Endothelial cell of umbilical vein (primary cell): ENCODE measurements at regions not wholly inside any gene's neighbourhood (a gene's known extent, or its start where the extent isn't known, plus 50 kb on each side); places are given as distances from the start of the nearest gene placed in this dataset.

Experiments
- BruUV-seq: library from RNA; stranded (reverse); fragments of 400-500 nt; replicated peaks from 2 replicates; lab custom pipeline; 2021; lab: Mats Ljungman, UMichigan
- CTCF ChIA-PET: fragments of 300-600, 350-600 bp; sonication (Branson Sonifier 250); formaldehyde crosslinking; loops from one replicate; lab custom pipeline; 2021; ENCODE audit warnings: antibody characterized with exemption, inconsistent platforms; lab: Charles Lee
- POLR2A ChIA-PET: fragments of 300-600, 350-600 bp; sonication (Branson Sonifier 250); formaldehyde crosslinking; loops from one replicate; lab custom pipeline; 2021; ENCODE audit warnings: antibody characterized with exemption, inconsistent platforms; lab: Charles Lee
- DNase-seq: peaks from one replicate; pipeline ENCODE4 v3.0.0-alpha.2; 2011; ENCODE audit warnings: low read depth, low spot score
- FAIRE-seq: peaks from 2 replicates; lab custom pipeline; 2011; peaks lifted over from hg19 to GRCh38; lab: Jason Lieb, UNC
- H2AFZ ChIP-seq: 2 replicates; pipeline ENCODE4 v1.6.0; 2012; ENCODE audit warnings: low read depth, low read length, control low read depth, inconsistent platforms
- H3K27ac ChIP-seq: 2 replicates; pipeline ENCODE4 v1.5.1; 2011; ENCODE audit warnings: low read depth, mild to moderate bottlenecking, control low read depth, low read length, moderate library complexity; ENCODE audit not compliant: insufficient read depth
- H3K27me3 ChIP-seq, 2 experiments: 2 replicates each; pipeline versions ENCODE4 v1.6.0 to v1.6.1; 2011; ENCODE audit warnings: low read length in 2 of 2, mixed read lengths in 1 of 2; ENCODE audit not compliant: control insufficient read depth in 2 of 2, insufficient read depth in 2 of 2
- H3K36me3 ChIP-seq, 2 experiments: 2 replicates in 1 of 2; 3 replicates in 1 of 2; pipeline ENCODE4 v1.5.1; 2011; ENCODE audit warnings: low read length in 2 of 2, mild to moderate bottlenecking in 1 of 2, moderate library complexity in 1 of 2; ENCODE audit not compliant: control insufficient read depth in 2 of 2, insufficient read depth in 2 of 2; ENCODE audit errors: extremely low read depth in 1 of 2
- H3K4me1 ChIP-seq: 3 replicates; pipeline ENCODE4 v1.5.1; 2011; ENCODE audit warnings: mild to moderate bottlenecking, low read length; ENCODE audit not compliant: control insufficient read depth, insufficient read depth; ENCODE audit errors: extremely low read depth
- H3K4me2 ChIP-seq: 2 replicates; pipeline ENCODE4 v1.6.1; 2011; ENCODE audit warnings: low read length, control low read depth, mixed read lengths; ENCODE audit not compliant: insufficient read depth
- H3K4me3 ChIP-seq, 3 experiments: fragments of 200-600 bp in 1 of 3; sonication (generic), shearing (Covaris generic) in 1 of 3; replicated peaks in 1 of 3; 2 replicates each; pipeline ENCODE4 v1.5.1; 2011 to 2016; ENCODE audit warnings: control low read depth in 3 of 3, low read length in 3 of 3, mild to moderate bottlenecking in 2 of 3, inconsistent platforms in 1 of 3, low read depth in 1 of 3, moderate library complexity in 1 of 3; ENCODE audit not compliant: insufficient read depth in 1 of 3
- H3K79me2 ChIP-seq: 2 replicates; pipeline ENCODE4 v1.6.0; 2012; ENCODE audit warnings: low read length, inconsistent platforms; ENCODE audit not compliant: control insufficient read depth, insufficient read depth
- H3K9ac ChIP-seq: replicated peaks from 2 replicates; pipeline ENCODE3; 2011; ENCODE audit warnings: low read length, control low read depth; ENCODE audit not compliant: insufficient read depth; ENCODE audit errors: extremely low read depth
- H3K9me1 ChIP-seq: replicated peaks from 3 replicates; pipeline ENCODE4 v1.6.0; 2011; ENCODE audit warnings: mild to moderate bottlenecking, low read length; ENCODE audit not compliant: control insufficient read depth, insufficient read depth; ENCODE audit errors: extremely low read depth
- H3K9me3 ChIP-seq: replicated peaks from 2 replicates; pipeline ENCODE4 v1.5.1; 2012; ENCODE audit warnings: low read length, inconsistent platforms; ENCODE audit not compliant: control insufficient read depth, insufficient read depth
- H4K20me1 ChIP-seq: replicated peaks from 2 replicates; pipeline ENCODE3; 2011; ENCODE audit warnings: mild to moderate bottlenecking, low read length; ENCODE audit not compliant: control insufficient read depth, insufficient read depth; ENCODE audit errors: extremely low read depth
- CTCF ChIP-seq, 2 donors: IDR thresholded peaks; 1 replicate in 1 of 2; 2 replicates in 1 of 2; pipeline ENCODE4 v1.5.1; 2011; ENCODE audit warnings: low read length in 2 of 2, mild to moderate bottlenecking in 2 of 2, moderate library complexity in 2 of 2, control low read depth in 1 of 2, inconsistent platforms in 1 of 2, low read depth in 1 of 2; ENCODE audit not compliant: insufficient read depth in 1 of 2; ENCODE audit errors: extremely low read depth in 1 of 2
- EZH2 ChIP-seq: IDR thresholded peaks from 2 replicates; pipeline ENCODE4 v1.6.1; 2012; ENCODE audit warnings: borderline replicate concordance, low read depth, mild to moderate bottlenecking, moderate library complexity, low read length, inconsistent platforms; ENCODE audit not compliant: severe bottlenecking
- FOS ChIP-seq: IDR thresholded peaks from 2 replicates; pipeline ENCODE4 v1.6.1; 2011; ENCODE audit warnings: mild to moderate bottlenecking, low read length, moderate library complexity, borderline replicate concordance; ENCODE audit not compliant: insufficient read depth
- GATA2 ChIP-seq: IDR thresholded peaks from 2 replicates; pipeline ENCODE4 v1.7.0; 2011; ENCODE audit warnings: low read depth, mild to moderate bottlenecking, moderate library complexity, mixed read lengths, low read length; ENCODE audit not compliant: insufficient read length, insufficient read depth
- JUN ChIP-seq: IDR thresholded peaks from 2 replicates; pipeline ENCODE4 v1.6.1; 2011; ENCODE audit warnings: borderline replicate concordance, low read depth; ENCODE audit not compliant: insufficient read length, insufficient read depth
- MYC ChIP-seq: IDR thresholded peaks from one replicate; pipeline ENCODE4 v1.6.1; 2011; ENCODE audit warnings: mild to moderate bottlenecking, low read depth, low read length
- POLR2A ChIP-seq: IDR thresholded peaks from 2 replicates; pipeline ENCODE4 v1.6.1; 2012; ENCODE audit warnings: low read depth, mild to moderate bottlenecking, control low read depth, low read length
- POLR2AphosphoS5 ChIP-seq: IDR thresholded peaks from 2 replicates; pipeline ENCODE4 v1.6.1; 2012; ENCODE audit warnings: low read depth, mild to moderate bottlenecking, control low read depth, low read length, moderate library complexity; ENCODE audit not compliant: insufficient read depth
- dilution Hi-C: fragments of 300-500 bp; cut with MboI; formaldehyde crosslinking; loops from one replicate; pipeline ENCODE4 v1.15.0; 2019; ENCODE audit warnings: low sequenced_read_pairs; ENCODE audit not compliant: extremely low pct_ligation_motif_present
- intact Hi-C: fragments of 100-400 bp; cut with micrococcal nuclease; formaldehyde crosslinking; loops from one replicate; pipeline ENCODE4 v1.10.0; 2022
- TF ChIP-seq, protein P1 (sequence below): IDR thresholded peaks from 2 replicates; pipeline ENCODE4 v1.6.1; 2011; ENCODE audit not compliant: insufficient read depth, insufficient read length

- Histone ChIP-seq H3K4me1 (no peaks in the 10 kb centered on the region), H2AFZ (no peak overlapping the region), H3K27ac (no peak overlapping the region), H3K9me1 (no peaks in the 10 kb centered on the region), H3K9me3 (no peaks in the 10 kb centered on the region), H3K36me3 (no peaks in the 10 kb centered on the region), H3K4me2 (no peak overlapping the region), H4K20me1 (no peaks in the 10 kb centered on the region), H3K27me3 (no peaks in the 10 kb centered on the region), H3K4me3 (no peak overlapping the region), H3K79me2 (no peaks in the 10 kb centered on the region), H3K9ac (no peak overlapping the region)
- POLR2A ChIA-PET, result no interaction called here
- dilution Hi-C loops (no loop called here), intact Hi-C loops (no loop called here)
- CTCF ChIA-PET, result no interaction called here
- DNase-seq (no peak), FAIRE-seq (no peak)
- BruUV-seq, result no TSS peak
- no peak for TF ChIP-seq POLR2AphosphoS5
- TF ChIP-seq GATA2, result no peak
- TF ChIP-seq MYC, result no peak
- TF ChIP-seq JUN, result no peak
- no peak for TF ChIP-seq POLR2A
- no peak for TF ChIP-seq EZH2
- TF ChIP-seq, protein P1, sequence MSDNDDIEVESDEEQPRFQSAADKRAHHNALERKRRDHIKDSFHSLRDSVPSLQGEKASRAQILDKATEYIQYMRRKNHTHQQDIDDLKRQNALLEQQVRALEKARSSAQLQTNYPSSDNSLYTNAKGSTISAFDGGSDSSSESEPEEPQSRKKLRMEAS, result no peak
- no peak for TF ChIP-seq CTCF (IDR thresholded peaks at IDR 0.05; ENCODE audit: extremely low read depth in 1 of 2, insufficient read depth in 1 of 2, low read depth in 1 of 2, low read length in 2 of 2)
- TF ChIP-seq FOS, result no peak
These were observed 389.0 kb upstream of the ALCAM start for GRCh38 chr3:104977719-104978118.
